Endothelial cell of umbilical vein (primary cell): ENCODE measurements at regions not wholly inside any gene's neighbourhood (a gene's known extent, or its start where the extent isn't known, plus 50 kb on each side); places are given as distances from the start of the nearest gene placed in this dataset.
"Not testable (repeated sequence)": the region's sequence is repeated elsewhere in the genome, so short reads cannot be mapped to it uniquely, and the experiment has no call there.

ENCODE experiments used
- BruUV-seq: library from RNA; stranded (reverse); fragments of 400-500 nt; replicated peaks from 2 replicates; lab custom pipeline; 2021; lab: Mats Ljungman, UMichigan
- CTCF ChIA-PET: fragments of 300-600, 350-600 bp; sonication (Branson Sonifier 250); formaldehyde crosslinking; loops from one replicate; lab custom pipeline; 2021; ENCODE audit warnings: antibody characterized with exemption, inconsistent platforms; lab: Charles Lee
- POLR2A ChIA-PET: fragments of 300-600, 350-600 bp; sonication (Branson Sonifier 250); formaldehyde crosslinking; loops from one replicate; lab custom pipeline; 2021; ENCODE audit warnings: antibody characterized with exemption, inconsistent platforms; lab: Charles Lee
- DNase-seq: peaks from one replicate; pipeline ENCODE4 v3.0.0-alpha.2; 2011; ENCODE audit warnings: low read depth, low spot score
- FAIRE-seq: peaks from 2 replicates; lab custom pipeline; 2011; peaks lifted over from hg19 to GRCh38; lab: Jason Lieb, UNC
- H2AFZ ChIP-seq: 2 replicates; pipeline ENCODE4 v1.6.0; 2012; ENCODE audit warnings: low read depth, low read length, control low read depth, inconsistent platforms
- H3K27ac ChIP-seq: 2 replicates; pipeline ENCODE4 v1.5.1; 2011; ENCODE audit warnings: low read depth, mild to moderate bottlenecking, control low read depth, low read length, moderate library complexity; ENCODE audit not compliant: insufficient read depth
- H3K27me3 ChIP-seq, 2 experiments: 2 replicates each; pipeline versions ENCODE4 v1.6.0 to v1.6.1; 2011; ENCODE audit warnings: low read length in 2 of 2, mixed read lengths in 1 of 2; ENCODE audit not compliant: control insufficient read depth in 2 of 2, insufficient read depth in 2 of 2
- H3K36me3 ChIP-seq, 2 experiments: 2 replicates in 1 of 2; 3 replicates in 1 of 2; pipeline ENCODE4 v1.5.1; 2011; ENCODE audit warnings: low read length in 2 of 2, mild to moderate bottlenecking in 1 of 2, moderate library complexity in 1 of 2; ENCODE audit not compliant: control insufficient read depth in 2 of 2, insufficient read depth in 2 of 2; ENCODE audit errors: extremely low read depth in 1 of 2
- H3K4me1 ChIP-seq: 3 replicates; pipeline ENCODE4 v1.5.1; 2011; ENCODE audit warnings: mild to moderate bottlenecking, low read length; ENCODE audit not compliant: control insufficient read depth, insufficient read depth; ENCODE audit errors: extremely low read depth
- H3K4me2 ChIP-seq: 2 replicates; pipeline ENCODE4 v1.6.1; 2011; ENCODE audit warnings: low read length, control low read depth, mixed read lengths; ENCODE audit not compliant: insufficient read depth
- H3K4me3 ChIP-seq, 3 experiments: fragments of 200-600 bp in 1 of 3; sonication (generic), shearing (Covaris generic) in 1 of 3; replicated peaks in 1 of 3; 2 replicates each; pipeline ENCODE4 v1.5.1; 2011 to 2016; ENCODE audit warnings: control low read depth in 3 of 3, low read length in 3 of 3, mild to moderate bottlenecking in 2 of 3, inconsistent platforms in 1 of 3, low read depth in 1 of 3, moderate library complexity in 1 of 3; ENCODE audit not compliant: insufficient read depth in 1 of 3
- H3K79me2 ChIP-seq: 2 replicates; pipeline ENCODE4 v1.6.0; 2012; ENCODE audit warnings: low read length, inconsistent platforms; ENCODE audit not compliant: control insufficient read depth, insufficient read depth
- H3K9ac ChIP-seq: replicated peaks from 2 replicates; pipeline ENCODE3; 2011; ENCODE audit warnings: low read length, control low read depth; ENCODE audit not compliant: insufficient read depth; ENCODE audit errors: extremely low read depth
- H3K9me1 ChIP-seq: replicated peaks from 3 replicates; pipeline ENCODE4 v1.6.0; 2011; ENCODE audit warnings: mild to moderate bottlenecking, low read length; ENCODE audit not compliant: control insufficient read depth, insufficient read depth; ENCODE audit errors: extremely low read depth
- H3K9me3 ChIP-seq: replicated peaks from 2 replicates; pipeline ENCODE4 v1.5.1; 2012; ENCODE audit warnings: low read length, inconsistent platforms; ENCODE audit not compliant: control insufficient read depth, insufficient read depth
- H4K20me1 ChIP-seq: replicated peaks from 2 replicates; pipeline ENCODE3; 2011; ENCODE audit warnings: mild to moderate bottlenecking, low read length; ENCODE audit not compliant: control insufficient read depth, insufficient read depth; ENCODE audit errors: extremely low read depth
- CTCF ChIP-seq, 2 donors: IDR thresholded peaks; 1 replicate in 1 of 2; 2 replicates in 1 of 2; pipeline ENCODE4 v1.5.1; 2011; ENCODE audit warnings: low read length in 2 of 2, mild to moderate bottlenecking in 2 of 2, moderate library complexity in 2 of 2, control low read depth in 1 of 2, inconsistent platforms in 1 of 2, low read depth in 1 of 2; ENCODE audit not compliant: insufficient read depth in 1 of 2; ENCODE audit errors: extremely low read depth in 1 of 2
- EZH2 ChIP-seq: IDR thresholded peaks from 2 replicates; pipeline ENCODE4 v1.6.1; 2012; ENCODE audit warnings: borderline replicate concordance, low read depth, mild to moderate bottlenecking, moderate library complexity, low read length, inconsistent platforms; ENCODE audit not compliant: severe bottlenecking
- GATA2 ChIP-seq: IDR thresholded peaks from 2 replicates; pipeline ENCODE4 v1.7.0; 2011; ENCODE audit warnings: low read depth, mild to moderate bottlenecking, moderate library complexity, mixed read lengths, low read length; ENCODE audit not compliant: insufficient read length, insufficient read depth
- JUN ChIP-seq: IDR thresholded peaks from 2 replicates; pipeline ENCODE4 v1.6.1; 2011; ENCODE audit warnings: borderline replicate concordance, low read depth; ENCODE audit not compliant: insufficient read length, insufficient read depth
- MAX ChIP-seq: IDR thresholded peaks from 2 replicates; pipeline ENCODE4 v1.6.1; 2011; ENCODE audit not compliant: insufficient read depth, insufficient read length
- MYC ChIP-seq: IDR thresholded peaks from one replicate; pipeline ENCODE4 v1.6.1; 2011; ENCODE audit warnings: mild to moderate bottlenecking, low read depth, low read length
- POLR2AphosphoS5 ChIP-seq: IDR thresholded peaks from 2 replicates; pipeline ENCODE4 v1.6.1; 2012; ENCODE audit warnings: low read depth, mild to moderate bottlenecking, control low read depth, low read length, moderate library complexity; ENCODE audit not compliant: insufficient read depth
- dilution Hi-C: fragments of 300-500 bp; cut with MboI; formaldehyde crosslinking; loops from one replicate; pipeline ENCODE4 v1.15.0; 2019; ENCODE audit warnings: low sequenced_read_pairs; ENCODE audit not compliant: extremely low pct_ligation_motif_present
- intact Hi-C: fragments of 100-400 bp; cut with micrococcal nuclease; formaldehyde crosslinking; loops from one replicate; pipeline ENCODE4 v1.10.0; 2022

- intact Hi-C loops (no loop called here), dilution Hi-C loops (no loop called here)
- H2AFZ ChIP-seq, result no peak overlapping the region
- BruUV-seq, result no TSS peak
- no peak overlapping the region for H3K27ac ChIP-seq
- H3K36me3 ChIP-seq, result no peaks in the 10 kb centered on the region
- no peaks in the 10 kb centered on the region for H3K79me2 ChIP-seq
- no peaks in the 10 kb centered on the region for H4K20me1 ChIP-seq
- TF ChIP-seq POLR2AphosphoS5, result no peak
- no peak for TF ChIP-seq CTCF (IDR thresholded peaks at IDR 0.05; ENCODE audit: extremely low read depth in 1 of 2, insufficient read depth in 1 of 2, low read depth in 1 of 2, low read length in 2 of 2)
- no peak for TF ChIP-seq JUN
- no peak for TF ChIP-seq MYC
- POLR2A ChIA-PET, result no interaction called here
- CTCF ChIA-PET, result no interaction called here
- no peak overlapping the region for H3K4me2 ChIP-seq
- no peaks in the 10 kb centered on the region for H3K27me3 ChIP-seq
- FAIRE-seq (no peak), DNase-seq (no peak)
- H3K4me3 ChIP-seq, result no peak overlapping the region
- H3K9me1 ChIP-seq, result no peaks in the 10 kb centered on the region
- H3K9ac ChIP-seq, result no peak overlapping the region
- no peaks in the 10 kb centered on the region for H3K9me3 ChIP-seq
- no peaks in the 10 kb centered on the region for H3K4me1 ChIP-seq
These were observed 160.7 kb upstream of the LRFN5 start for GRCh38 chr14:41446008-41446407.

- no peaks in the 10 kb centered on the region for H3K27me3 ChIP-seq
- H3K9me3 ChIP-seq, result peaks cover 2% of the 10 kb centered on the region
- H3K27ac ChIP-seq, result no peak overlapping the region
- H3K36me3 ChIP-seq, result no peaks in the 10 kb centered on the region
- no peak overlapping the region for H3K9ac ChIP-seq
- H3K4me1 ChIP-seq, result no peaks in the 10 kb centered on the region
- H4K20me1 ChIP-seq, result no peaks in the 10 kb centered on the region
- TF ChIP-seq JUN (no peak), EZH2 (no peak), MAX (no peak), GATA2 (no peak)
- H2AFZ ChIP-seq, result no peak overlapping the region
- dilution Hi-C loops (no loop called here), intact Hi-C loops (no loop called here)
- ChIA-PET POLR2A (no interaction called here), CTCF (no interaction called here)
- DNase-seq (no peak), FAIRE-seq (no peak)
- no peak overlapping the region for H3K4me2 ChIP-seq
- no peak overlapping the region for H3K4me3 ChIP-seq
- no peaks in the 10 kb centered on the region for H3K9me1 ChIP-seq
- no peaks in the 10 kb centered on the region for H3K79me2 ChIP-seq
- BruUV-seq, result no TSS peak
These were observed 183.2 kb upstream of the LRFN5 start for GRCh38 chr14:41423503-41423902.

GRCh38 chr14:41421308-41421707 is 185.4 kb upstream of the LRFN5 start:
- H3K4me1 ChIP-seq, DNase-seq, H3K27ac ChIP-seq, BruUV-seq, H3K27me3 ChIP-seq, H3K79me2 ChIP-seq, H3K9ac ChIP-seq, H3K4me2 ChIP-seq, CTCF ChIA-PET, POLR2A ChIA-PET, H3K9me1 ChIP-seq, dilution Hi-C loops, H3K36me3 ChIP-seq, intact Hi-C loops, H3K9me3 ChIP-seq, FAIRE-seq, H2AFZ ChIP-seq, H3K4me3 ChIP-seq, H4K20me1 ChIP-seq: not testable (repeated sequence)
